Activated CD8-positive, alpha-beta memory T cell treated with anti-CD3 and anti-CD28 coated beads, Interleukin-2, amount 10 ng/mL, durations not matched to agents 7 days and 5 days (primary cell): ENCODE measurements at regions not wholly inside any gene's neighbourhood (a gene's known extent, or its start where the extent isn't known, plus 50 kb on each side); places are given as distances from the start of the nearest gene placed in this dataset.

ENCODE experiments used
- ATAC-seq: fragments of 150-1000 bp; cut with Tn5 transposase; one replicate; pipeline ENCODE4 v1.10.0; 2021; ENCODE audit warnings: moderate library complexity
- CTCF ChIA-PET: fragments of 350-600 bp; sonication (Branson Sonifier 250); formaldehyde crosslinking; loops from one replicate; lab custom pipeline; 2021; ENCODE audit warnings: antibody characterized with exemption; lab: Charles Lee
- DNase-seq: peaks from one replicate; pipeline ENCODE4 v3.0.0-alpha.2; 2020
- H3K27ac Mint-ChIP-seq: one replicate; pipeline ENCODE4 v1.8.0; 2021; ENCODE audit warnings: mild to moderate bottlenecking, mixed read lengths
- H3K27me3 Mint-ChIP-seq: one replicate; pipeline ENCODE4 v1.8.0; 2021; ENCODE audit warnings: mixed read lengths
- H3K36me3 Mint-ChIP-seq: one replicate; pipeline ENCODE4 v1.8.0; 2021; ENCODE audit warnings: mild to moderate bottlenecking, mixed read lengths
- H3K4me1 Mint-ChIP-seq: one replicate; pipeline ENCODE4 v1.8.0; 2021; ENCODE audit warnings: mixed read lengths
- H3K4me3 Mint-ChIP-seq: one replicate; pipeline ENCODE4 v1.8.0; 2021; ENCODE audit warnings: mild to moderate bottlenecking, moderate library complexity, mixed read lengths
- H3K9me3 Mint-ChIP-seq: one replicate; pipeline ENCODE4 v1.8.0; 2022; ENCODE audit warnings: low read depth, mixed read lengths

DNA sequence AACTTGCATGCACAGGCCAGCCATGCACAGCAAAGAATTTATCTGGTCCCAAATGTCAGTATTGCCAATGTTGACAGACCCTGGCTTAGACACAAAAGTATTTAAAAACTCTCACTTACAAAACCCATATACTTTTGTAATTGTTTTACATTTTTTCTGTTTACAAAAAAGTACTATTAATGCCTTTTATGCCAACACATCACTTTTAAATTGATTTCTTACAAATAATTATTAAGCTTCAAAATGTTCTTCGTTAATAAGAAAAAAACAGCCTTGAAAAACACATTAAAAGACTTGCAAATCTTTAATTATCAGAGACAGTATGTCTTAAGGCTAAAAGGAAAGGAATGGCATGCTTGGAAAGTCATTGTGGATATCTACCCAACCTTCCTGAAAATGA is 181.3 kb upstream of the TWIST2 start:
- Mint-ChIP-seq H3K27ac (no peak overlapping the region), H3K4me1 (no peaks in the 10 kb centered on the region), H3K4me3 (no peak overlapping the region), H3K9me3 (no peaks in the 10 kb centered on the region), H3K27me3 (peaks cover 27% of the 10 kb centered on the region), H3K36me3 (no peaks in the 10 kb centered on the region)
- DNase-seq, result no peak
- CTCF ChIA-PET, result no interaction called here
- no peak for ATAC-seq

DNA sequence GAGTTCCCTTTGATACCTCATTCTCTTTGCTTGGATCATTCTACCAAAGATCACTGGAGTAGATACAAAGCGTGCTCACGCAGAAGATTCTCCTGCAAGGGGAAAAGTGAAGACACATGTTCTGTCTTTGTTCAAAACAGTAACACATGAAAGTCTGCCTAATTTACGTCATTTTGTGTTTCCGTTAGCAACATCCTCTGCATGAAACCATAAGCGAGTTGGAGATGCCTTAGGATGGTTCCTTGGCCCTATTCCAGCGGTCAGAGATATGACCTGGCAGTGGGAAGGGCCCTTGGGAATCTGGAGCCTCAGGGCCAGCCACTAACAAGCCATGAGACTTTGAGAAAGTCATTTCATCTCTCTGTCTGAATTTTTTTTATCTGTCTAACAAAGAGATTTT is 180.9 kb upstream of the TWIST2 start:
- CTCF ChIA-PET, result no interaction called here
- no peak for ATAC-seq

DNA sequence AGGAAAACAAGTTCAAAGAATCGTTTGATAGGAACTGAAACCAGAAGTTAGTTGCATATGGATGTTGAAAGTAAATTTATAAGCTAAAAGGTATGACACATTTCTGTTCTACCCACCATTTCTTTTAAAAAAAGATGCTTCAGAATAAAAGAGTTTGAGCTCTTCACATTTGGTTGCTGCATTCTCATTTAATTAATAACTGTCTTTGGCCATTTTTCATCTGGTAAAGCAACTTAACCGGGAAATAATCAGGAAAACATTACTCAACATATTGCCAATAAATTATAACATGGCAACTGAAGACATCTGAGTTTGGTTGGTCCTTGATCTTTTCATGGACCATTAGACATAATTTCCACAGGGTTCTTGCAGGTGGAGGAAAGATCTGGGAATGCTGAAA is 180.2 kb upstream of the TWIST2 start:
- CTCF ChIA-PET, result no interaction called here
- no peaks in the 10 kb centered on the region for H3K36me3 Mint-ChIP-seq
- ATAC-seq (no peak), DNase-seq (no peak)
- H3K4me3 Mint-ChIP-seq, result no peak overlapping the region
- peaks cover 30% of the 10 kb centered on the region for H3K27me3 Mint-ChIP-seq
- H3K4me1 Mint-ChIP-seq, result no peaks in the 10 kb centered on the region
- no peak overlapping the region for H3K27ac Mint-ChIP-seq
- no peaks in the 10 kb centered on the region for H3K9me3 Mint-ChIP-seq

More for the DNA sequence above, 180.9 kb upstream of the TWIST2 start:
- no peak for DNase-seq
- Mint-ChIP-seq H3K27ac (no peak overlapping the region), H3K9me3 (no peaks in the 10 kb centered on the region), H3K4me1 (no peaks in the 10 kb centered on the region), H3K4me3 (no peak overlapping the region), H3K36me3 (no peaks in the 10 kb centered on the region), H3K27me3 (peaks cover 27% of the 10 kb centered on the region)

DNA sequence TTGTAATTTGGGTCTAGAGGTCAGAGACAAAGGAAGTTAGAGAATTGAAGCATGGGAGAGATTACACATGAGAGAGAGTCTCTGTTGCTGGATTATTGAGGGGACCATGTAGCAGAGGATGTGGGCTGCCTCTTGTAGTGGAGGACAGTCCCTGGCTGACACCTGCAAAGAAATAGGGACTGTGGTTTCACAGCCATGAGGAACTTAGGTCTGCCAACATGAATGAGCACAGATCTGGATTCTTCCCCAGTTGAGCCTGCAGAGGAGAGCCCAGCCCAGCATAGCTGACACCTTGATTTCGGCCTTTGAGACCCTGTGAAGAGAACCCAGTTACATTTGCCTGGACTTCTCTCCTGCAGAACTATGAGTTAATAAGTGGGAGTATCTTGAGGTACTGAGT is 179.5 kb upstream of the TWIST2 start:
- no peak for DNase-seq
- no peak overlapping the region for H3K4me3 Mint-ChIP-seq

DNA sequence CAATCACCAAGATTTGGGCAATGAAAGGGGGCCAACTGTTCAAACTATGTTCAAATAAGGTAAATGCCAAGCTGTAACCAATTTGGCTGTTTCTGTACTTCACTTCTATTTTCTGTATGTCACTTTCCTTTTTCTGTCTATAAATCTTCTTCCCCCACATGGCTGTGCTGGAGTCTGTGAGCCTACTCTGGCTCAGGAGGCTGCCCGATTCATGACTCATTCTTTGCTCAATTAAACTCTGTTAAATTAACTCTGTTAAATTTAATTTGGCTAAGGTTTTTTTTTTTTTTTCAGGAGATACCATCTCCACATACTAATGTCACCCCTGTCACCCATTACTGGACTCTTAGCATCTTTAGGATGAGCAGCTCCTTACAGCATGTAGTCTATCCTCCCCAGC is 178.8 kb upstream of the TWIST2 start:
- CTCF ChIA-PET, result no interaction called here

More for the DNA sequence above, 179.5 kb upstream of the TWIST2 start:
- Mint-ChIP-seq H3K36me3 (no peaks in the 10 kb centered on the region), H3K27me3 (peaks cover 26% of the 10 kb centered on the region), H3K9me3 (no peaks in the 10 kb centered on the region), H3K27ac (no peak overlapping the region), H3K4me1 (no peaks in the 10 kb centered on the region)
- CTCF ChIA-PET, result no interaction called here
- no peak for ATAC-seq

DNA sequence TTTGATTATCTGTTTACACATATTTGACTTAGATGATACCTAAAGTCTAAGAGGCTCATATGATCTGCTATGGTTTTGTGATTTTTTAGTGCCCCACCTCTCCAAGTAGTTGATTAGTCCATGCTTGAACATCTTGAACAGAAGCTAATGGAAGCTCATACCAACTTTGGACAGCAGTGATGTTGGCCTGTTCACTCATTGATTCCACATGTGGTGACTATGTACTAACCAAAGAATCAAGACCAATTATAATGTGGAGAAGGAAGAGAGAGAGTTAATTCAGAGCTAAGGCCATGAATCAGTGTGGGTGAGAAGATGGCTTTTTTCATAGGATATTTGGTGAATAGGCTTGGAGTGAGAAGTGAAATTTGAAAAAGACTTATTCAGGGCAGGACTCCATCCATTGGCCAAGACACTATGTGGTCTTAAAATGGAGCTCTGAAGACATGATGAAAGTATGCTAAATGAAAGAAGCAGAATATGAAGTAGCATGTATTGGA is 178.3 kb upstream of the TWIST2 start:
- H3K9me3 Mint-ChIP-seq, result no peaks in the 10 kb centered on the region
- H3K36me3 Mint-ChIP-seq, result no peaks in the 10 kb centered on the region
- H3K4me3 Mint-ChIP-seq, result no peak overlapping the region
- no peaks in the 10 kb centered on the region for H3K4me1 Mint-ChIP-seq
- H3K27ac Mint-ChIP-seq, result no peak overlapping the region
- ATAC-seq (no peak), DNase-seq (no peak)
- CTCF ChIA-PET, result no interaction called here
- H3K27me3 Mint-ChIP-seq, result peaks cover 19% of the 10 kb centered on the region

More for the DNA sequence above, 178.8 kb upstream of the TWIST2 start:
- ATAC-seq (no peak), DNase-seq (no peak)
- H3K27me3 Mint-ChIP-seq, result peaks cover 22% of the 10 kb centered on the region
- H3K36me3 Mint-ChIP-seq, result no peaks in the 10 kb centered on the region
- H3K27ac Mint-ChIP-seq, result no peak overlapping the region
- no peak overlapping the region for H3K4me3 Mint-ChIP-seq
- no peaks in the 10 kb centered on the region for H3K9me3 Mint-ChIP-seq
- no peaks in the 10 kb centered on the region for H3K4me1 Mint-ChIP-seq

DNA sequence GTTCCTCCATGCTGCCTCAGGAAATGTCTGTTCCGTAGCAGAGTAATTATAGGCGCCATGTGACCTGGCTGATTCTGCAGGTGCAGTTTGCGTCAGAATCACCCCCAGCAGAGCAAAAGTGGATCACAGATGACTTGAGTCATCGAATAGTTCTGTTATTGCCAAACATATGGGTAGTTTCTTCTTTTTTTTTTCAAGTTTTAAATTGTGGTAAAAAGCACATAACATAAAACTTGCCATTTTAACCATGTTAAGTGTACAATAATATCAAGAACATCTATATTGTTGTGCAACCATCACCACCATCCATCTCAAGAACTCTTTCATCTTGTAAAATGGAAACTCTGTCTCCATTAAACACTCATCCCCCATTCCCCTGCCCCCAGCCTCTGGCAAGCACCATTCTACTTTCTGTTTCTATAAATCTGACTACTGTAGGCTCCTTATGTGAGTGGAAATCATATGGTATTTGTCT is 177.7 kb upstream of the TWIST2 start:
- no peak for ATAC-seq
- CTCF ChIA-PET, result no interaction called here

DNA sequence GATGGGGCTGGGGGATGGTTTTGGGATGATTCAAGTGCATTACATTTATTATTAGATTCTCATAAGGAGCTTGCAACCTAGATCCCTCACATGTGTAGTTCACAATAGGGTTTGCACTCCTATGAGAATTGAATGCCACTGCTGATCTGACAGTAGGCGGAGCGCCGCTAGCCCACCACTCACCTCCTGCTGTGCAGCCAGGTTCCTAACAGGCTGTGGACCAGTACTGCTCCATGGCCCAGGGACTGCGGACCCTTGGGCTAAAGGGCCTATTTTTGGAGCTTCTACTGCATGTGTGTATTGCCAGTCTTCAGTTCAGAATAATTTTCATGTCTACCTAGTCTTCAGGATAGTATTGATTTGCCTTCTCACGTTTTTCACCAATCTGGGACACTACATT is 165.3 kb upstream of the TWIST2 start:
- no peak overlapping the region for H3K27ac Mint-ChIP-seq
- peaks cover 4% of the 10 kb centered on the region for H3K36me3 Mint-ChIP-seq
- H3K27me3 Mint-ChIP-seq, result peaks cover 32% of the 10 kb centered on the region
- H3K4me3 Mint-ChIP-seq, result no peak overlapping the region
- H3K4me1 Mint-ChIP-seq, result no peaks in the 10 kb centered on the region
- H3K9me3 Mint-ChIP-seq, result no peaks in the 10 kb centered on the region
- ATAC-seq (no peak), DNase-seq (peak; percentile 26)
- CTCF ChIA-PET, result no interaction called here

More for the DNA sequence above, 177.7 kb upstream of the TWIST2 start:
- DNase-seq, result no peak
- peaks cover 15% of the 10 kb centered on the region for H3K27me3 Mint-ChIP-seq
- no peaks in the 10 kb centered on the region for H3K36me3 Mint-ChIP-seq
- no peak overlapping the region for H3K27ac Mint-ChIP-seq
- H3K9me3 Mint-ChIP-seq, result no peaks in the 10 kb centered on the region
- no peak overlapping the region for H3K4me3 Mint-ChIP-seq
- H3K4me1 Mint-ChIP-seq, result no peaks in the 10 kb centered on the region

DNA sequence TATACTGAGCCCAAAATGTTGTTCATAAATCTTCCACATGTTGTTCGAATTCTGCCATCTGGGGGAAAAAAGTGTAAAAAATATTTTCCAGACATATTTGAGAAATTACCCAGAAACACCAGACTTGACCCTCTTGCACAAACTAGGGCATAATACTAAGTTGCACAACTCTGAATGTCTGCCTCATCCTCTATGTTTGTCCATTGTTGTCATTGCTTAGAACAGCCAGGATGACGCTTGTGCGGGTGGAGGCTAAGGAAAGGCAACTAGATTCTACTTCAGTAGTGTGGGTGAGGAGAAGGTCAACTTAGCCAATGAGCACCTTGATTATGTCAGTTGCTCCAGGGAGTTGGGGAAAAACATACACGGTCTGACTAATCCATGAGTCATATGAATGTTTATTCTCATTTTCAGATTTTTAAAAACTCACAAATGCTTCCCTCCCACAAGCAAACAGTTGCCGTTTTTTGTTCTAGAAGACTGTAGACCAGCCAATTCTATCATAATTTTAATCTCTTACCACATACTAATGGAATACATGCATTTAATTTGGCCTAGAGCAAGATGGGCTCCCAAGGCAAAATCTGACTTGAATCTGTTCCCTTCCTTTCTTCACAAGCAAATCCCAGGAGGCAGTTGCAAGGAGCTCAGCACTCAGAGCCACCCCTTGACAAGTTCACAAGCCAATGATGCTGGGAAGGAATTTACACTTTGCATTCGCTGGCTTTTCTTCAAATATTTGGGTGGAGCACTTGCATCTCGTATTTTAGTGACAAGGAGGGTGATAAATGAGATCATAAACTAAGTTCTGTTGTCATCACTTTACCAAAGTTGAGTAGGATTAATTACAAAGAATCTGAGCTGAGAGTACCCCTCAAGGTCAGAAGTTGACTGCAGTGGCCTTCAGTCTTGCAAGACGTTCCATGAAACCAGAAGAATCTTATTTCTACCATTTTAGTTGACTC is 163.2 kb upstream of the TWIST2 start:
- Mint-ChIP-seq H3K4me3 (no peak overlapping the region), H3K4me1 (no peaks in the 10 kb centered on the region), H3K27ac (no peak overlapping the region), H3K36me3 (no peaks in the 10 kb centered on the region), H3K9me3 (no peaks in the 10 kb centered on the region), H3K27me3 (peaks cover 20% of the 10 kb centered on the region)
- CTCF ChIA-PET, result no interaction called here
- ATAC-seq, result no peak
- DNase-seq, result no peak

DNA sequence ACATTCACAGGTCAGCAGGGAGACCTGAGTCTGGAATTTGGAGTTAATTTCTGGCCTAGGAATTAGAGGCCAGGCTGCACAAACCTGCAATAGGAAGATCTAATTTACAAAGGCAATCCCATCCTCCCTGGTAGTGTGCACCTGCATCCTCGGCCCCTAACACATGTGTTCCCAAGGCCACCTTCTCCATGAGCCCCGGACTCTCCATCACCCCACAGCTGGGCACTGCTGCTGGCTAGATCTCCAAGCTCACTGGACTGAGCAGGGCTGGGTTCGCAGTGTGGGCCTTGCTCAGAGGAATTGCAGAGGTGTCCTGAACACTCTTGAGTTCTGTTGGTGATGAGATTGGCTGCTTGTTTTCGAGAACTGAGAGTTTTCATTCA is 162.6 kb upstream of the TWIST2 start:
- ATAC-seq (no peak), DNase-seq (no peak)
- Mint-ChIP-seq H3K4me3 (no peak overlapping the region), H3K36me3 (no peaks in the 10 kb centered on the region), H3K27ac (no peak overlapping the region), H3K9me3 (no peaks in the 10 kb centered on the region), H3K27me3 (peaks cover 20% of the 10 kb centered on the region), H3K4me1 (no peaks in the 10 kb centered on the region)
- CTCF ChIA-PET, result no interaction called here

DNA sequence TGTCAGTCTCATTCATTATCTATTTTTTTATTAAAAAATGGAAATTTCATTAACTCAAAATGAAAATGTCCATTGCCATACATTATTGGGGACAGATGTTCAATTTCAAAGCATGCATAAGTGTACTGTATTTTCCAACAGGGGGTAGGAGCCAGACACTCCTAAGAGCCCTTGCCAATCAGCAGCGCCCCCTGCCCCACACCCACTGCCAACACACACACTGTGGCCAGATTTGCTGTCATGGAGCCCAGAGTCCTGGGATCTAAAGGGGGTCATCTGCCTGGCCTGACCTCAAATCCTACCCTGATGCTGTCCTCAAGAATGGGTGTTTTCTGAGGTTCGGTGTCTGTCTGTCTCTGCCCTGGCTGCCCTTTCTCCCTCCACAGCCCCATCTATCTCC is 162.2 kb upstream of the TWIST2 start:
- Mint-ChIP-seq H3K4me1 (no peaks in the 10 kb centered on the region), H3K27me3 (peaks cover 20% of the 10 kb centered on the region), H3K4me3 (no peak overlapping the region), H3K36me3 (no peaks in the 10 kb centered on the region), H3K9me3 (no peaks in the 10 kb centered on the region), H3K27ac (no peak overlapping the region)
- ATAC-seq, result no peak
- CTCF ChIA-PET, result no interaction called here
- no peak for DNase-seq

DNA sequence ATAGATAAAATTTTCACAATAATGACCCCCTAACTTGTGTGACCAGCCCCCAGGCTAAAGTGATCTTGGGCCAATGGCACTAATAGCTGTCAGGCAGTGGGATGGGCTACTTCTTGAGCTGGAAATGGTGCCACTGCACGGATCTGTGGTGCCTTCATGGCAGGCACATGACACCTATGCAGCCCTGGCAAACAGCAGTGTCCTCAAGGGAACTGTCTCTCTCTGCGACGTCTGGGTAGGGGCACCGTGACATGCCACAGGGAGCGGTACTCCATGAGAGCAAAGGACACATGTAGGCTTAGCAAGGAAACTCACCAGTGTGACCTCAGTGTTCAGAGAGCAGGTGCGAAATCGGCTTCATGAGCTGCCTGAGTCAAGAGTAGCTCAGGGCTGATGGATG is 161.7 kb upstream of the TWIST2 start:
- Mint-ChIP-seq H3K4me1 (no peaks in the 10 kb centered on the region), H3K4me3 (no peak overlapping the region), H3K27me3 (peaks cover 17% of the 10 kb centered on the region), H3K9me3 (no peaks in the 10 kb centered on the region), H3K36me3 (no peaks in the 10 kb centered on the region), H3K27ac (no peak overlapping the region)
- CTCF ChIA-PET, result no interaction called here
- DNase-seq (no peak), ATAC-seq (no peak)

DNA sequence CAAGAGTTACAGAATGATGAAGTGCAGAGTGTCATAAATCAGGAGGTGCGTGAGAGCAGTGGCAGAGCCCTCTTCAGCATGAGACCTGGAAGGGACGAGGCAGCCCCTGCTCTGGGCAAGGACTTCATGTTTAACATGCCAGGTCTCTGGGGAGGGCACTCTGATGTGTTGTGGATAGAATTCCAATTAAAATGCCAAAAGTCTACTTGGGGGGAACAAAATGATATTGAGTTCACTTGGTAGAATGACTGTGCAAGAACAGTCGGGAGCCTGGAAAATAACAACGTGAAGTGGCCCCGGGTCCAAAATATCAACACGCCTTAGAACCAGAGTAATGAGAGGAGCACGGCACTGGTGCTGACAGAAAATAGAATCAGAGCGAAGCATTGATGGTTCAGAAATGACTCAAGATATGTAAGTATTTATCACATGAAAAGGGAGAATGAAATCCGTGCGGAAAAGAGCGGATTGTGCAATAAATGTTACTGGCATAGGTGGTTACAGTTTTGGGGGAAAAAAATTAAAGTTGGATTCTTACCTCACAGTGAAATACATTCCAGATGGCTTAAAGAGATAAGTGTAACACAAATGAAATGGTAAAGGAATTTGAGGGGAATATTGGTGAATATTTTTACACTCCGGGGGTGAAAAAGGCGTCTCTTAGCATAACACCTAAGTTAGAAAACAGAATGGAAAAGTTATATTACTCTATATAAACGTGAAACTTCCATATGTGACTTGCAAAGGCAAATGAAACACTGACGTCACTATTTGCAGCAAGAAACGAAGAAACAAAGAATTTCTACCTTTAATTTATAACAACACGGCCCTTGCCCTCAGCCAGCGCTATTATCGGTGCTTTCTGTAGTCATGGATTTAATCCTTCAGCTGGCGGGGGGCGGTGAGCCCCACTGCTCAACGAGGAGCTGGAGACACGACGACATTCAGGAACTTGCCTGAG is 159.4 kb upstream of the TWIST2 start:
- Mint-ChIP-seq H3K27me3 (peaks cover 11% of the 10 kb centered on the region), H3K27ac (no peak overlapping the region), H3K4me3 (no peak overlapping the region), H3K9me3 (no peaks in the 10 kb centered on the region), H3K36me3 (no peaks in the 10 kb centered on the region), H3K4me1 (no peaks in the 10 kb centered on the region)
- ATAC-seq, result no peak
- no peak for DNase-seq
- CTCF ChIA-PET, result interaction anchor here (0.7 kb wide), 1 partner anchor 41 kb away, joined by 3 read pairs; no protein-coding TSS in a partner anchor
